HG02610 (cell line): ENCODE measurements at regions not wholly inside any gene's neighbourhood (a gene's known extent, or its start where the extent isn't known, plus 50 kb on each side); places are given as distances from the start of the nearest gene placed in this dataset.

Experiments
- ATAC-seq: cut with Tn5 transposase; IDR thresholded peaks from one replicate; pipeline ENCODE4 v1.9.1; 2021; ENCODE audit warnings: mild to moderate bottlenecking, moderate library complexity; ENCODE audit not compliant: unreplicated experiment

GRCh38 chr4:102439812-102440211 lies 61.3 kb upstream of the NFKB1 start:
- ATAC-seq: no peak

- no peak for ATAC-seq
These were observed 60.7 kb upstream of the NFKB1 start for GRCh38 chr4:102440498-102440897.

GRCh38 chr4:102441978-102442911 lies 58.9 kb upstream of the NFKB1 start:
- no peak for ATAC-seq

- ATAC-seq: no peak
These were observed 56.4 kb upstream of the NFKB1 start for GRCh38 chr4:102444752-102445151.

- ATAC-seq: no peak
These were observed 55.9 kb upstream of the NFKB1 start for GRCh38 chr4:102445213-102445612.

GRCh38 chr4:102447413-102447812 lies 53.7 kb upstream of the NFKB1 start:
- ATAC-seq: no peak

GRCh38 chr4:102449751-102450352 lies 51.3 kb upstream of the NFKB1 start:
- ATAC-seq: peak; percentile 67

GRCh38 chr4:102451266-102451665 lies 49.9 kb upstream of the NFKB1 start:
- no peak for ATAC-seq
